ENCODE measurements at regions not wholly inside any gene's neighbourhood (a gene's known extent, or its start where the extent isn't known, plus 50 kb on each side); places are given as distances from the start of the nearest gene placed in this dataset.

DNA sequence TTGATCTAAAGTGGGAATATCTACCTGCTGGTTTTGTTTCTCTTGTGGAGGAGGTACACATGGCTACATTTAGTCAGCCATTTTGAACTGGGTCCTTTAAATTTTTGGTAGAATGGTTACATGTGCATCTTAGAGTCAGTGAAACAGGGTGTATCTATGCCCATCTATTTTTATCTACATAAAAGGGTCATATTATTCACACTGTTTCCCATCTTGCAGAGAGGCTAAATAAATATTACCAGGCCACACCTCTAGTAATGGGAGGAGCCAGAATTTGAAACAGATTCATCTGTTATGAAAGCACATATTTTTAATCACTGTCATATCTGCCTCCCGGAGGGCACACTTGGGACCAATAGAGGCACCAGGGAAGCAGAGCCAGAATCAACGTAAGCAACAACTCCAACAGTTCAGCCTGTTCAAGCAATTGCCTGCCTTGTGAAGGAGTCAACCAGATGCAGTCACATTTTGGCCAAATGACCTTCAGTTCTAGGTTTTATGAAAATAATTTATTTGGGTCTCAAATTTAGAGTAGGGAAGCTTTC is 376.8 kb downstream of the TSN start:
- BruUV-seq (replicated peaks), result no TSS peak
- ChIA-PET POLR2A (no interaction called here), CTCF (ENCODE audit: low intra/inter-chr PET ratio) (interaction anchor here (0.5 kb wide), 1 partner anchor 154 kb away, joined by 3 read pairs; no protein-coding TSS in a partner anchor)
- ATAC-seq (no peak), FAIRE-seq (no peak), DNase-seq (ENCODE audit: extremely low read depth in 1 of 4, low spot score in 3 of 4) (no peak)
- Histone ChIP-seq H4K20me1 (replicated peaks; ENCODE audit: control insufficient read depth, insufficient read depth, low read length) (no peaks in the 10 kb centered on the region), H3K9ac (ENCODE audit: insufficient read depth in 1 of 2, low read depth in 2 of 2, low read length in 2 of 2) (no peak overlapping the region), H3K79me2 (ENCODE audit: control insufficient read depth, insufficient read depth, low read length) (no peaks in the 10 kb centered on the region), H3K27me3 (ENCODE audit: control insufficient read depth in 2 of 2, insufficient read depth in 2 of 2, low read length in 2 of 2) (no peaks in the 10 kb centered on the region), H3K36me3 (ENCODE audit: control insufficient read depth, insufficient read depth, low read length) (no peaks in the 10 kb centered on the region), H3K9me1 (ENCODE audit: control insufficient read depth, insufficient read depth, low read length) (no peaks in the 10 kb centered on the region), H3K27ac (ENCODE audit: extremely low read depth, low read depth, low read length) (no peak overlapping the region), H3K9me3 (replicated peaks; ENCODE audit: control insufficient read depth, insufficient read depth, low read depth, low read length) (no peaks in the 10 kb centered on the region), H3K4me2 (ENCODE audit: insufficient read depth, low read length) (no peak overlapping the region), H3K4me3 (no peak overlapping the region), H2AFZ (ENCODE audit: low read depth, low read length) (no peak overlapping the region), H3K4me1 (replicated peaks in 1 of 2; ENCODE audit: control insufficient read depth in 2 of 2, insufficient read depth in 2 of 2, low read length in 2 of 2) (peaks cover 0 to 8% of the 10 kb centered on the region in 2 experiments; a peak in 2 of 5 replicates)
- TF ChIP-seq ZNF778 (CRISPR knock-in tag; IDR thresholded peaks at IDR 0.05), result no peak
- no peak for TF ChIP-seq CHD4 (IDR thresholded peaks at IDR 0.05; ENCODE audit: insufficient read depth, insufficient replicate concordance, low read depth, low read length, poor library complexity, severe bottlenecking)
- TF ChIP-seq RFX7 (CRISPR knock-in tag; IDR thresholded peaks at IDR 0.05), result no peak
- no peak for TF ChIP-seq ZNF431 (CRISPR knock-in tag; IDR thresholded peaks at IDR 0.05)
- no peak for TF ChIP-seq FOXP1 (CRISPR knock-in tag; IDR thresholded peaks at IDR 0.05)
- TF ChIP-seq, protein P1, sequence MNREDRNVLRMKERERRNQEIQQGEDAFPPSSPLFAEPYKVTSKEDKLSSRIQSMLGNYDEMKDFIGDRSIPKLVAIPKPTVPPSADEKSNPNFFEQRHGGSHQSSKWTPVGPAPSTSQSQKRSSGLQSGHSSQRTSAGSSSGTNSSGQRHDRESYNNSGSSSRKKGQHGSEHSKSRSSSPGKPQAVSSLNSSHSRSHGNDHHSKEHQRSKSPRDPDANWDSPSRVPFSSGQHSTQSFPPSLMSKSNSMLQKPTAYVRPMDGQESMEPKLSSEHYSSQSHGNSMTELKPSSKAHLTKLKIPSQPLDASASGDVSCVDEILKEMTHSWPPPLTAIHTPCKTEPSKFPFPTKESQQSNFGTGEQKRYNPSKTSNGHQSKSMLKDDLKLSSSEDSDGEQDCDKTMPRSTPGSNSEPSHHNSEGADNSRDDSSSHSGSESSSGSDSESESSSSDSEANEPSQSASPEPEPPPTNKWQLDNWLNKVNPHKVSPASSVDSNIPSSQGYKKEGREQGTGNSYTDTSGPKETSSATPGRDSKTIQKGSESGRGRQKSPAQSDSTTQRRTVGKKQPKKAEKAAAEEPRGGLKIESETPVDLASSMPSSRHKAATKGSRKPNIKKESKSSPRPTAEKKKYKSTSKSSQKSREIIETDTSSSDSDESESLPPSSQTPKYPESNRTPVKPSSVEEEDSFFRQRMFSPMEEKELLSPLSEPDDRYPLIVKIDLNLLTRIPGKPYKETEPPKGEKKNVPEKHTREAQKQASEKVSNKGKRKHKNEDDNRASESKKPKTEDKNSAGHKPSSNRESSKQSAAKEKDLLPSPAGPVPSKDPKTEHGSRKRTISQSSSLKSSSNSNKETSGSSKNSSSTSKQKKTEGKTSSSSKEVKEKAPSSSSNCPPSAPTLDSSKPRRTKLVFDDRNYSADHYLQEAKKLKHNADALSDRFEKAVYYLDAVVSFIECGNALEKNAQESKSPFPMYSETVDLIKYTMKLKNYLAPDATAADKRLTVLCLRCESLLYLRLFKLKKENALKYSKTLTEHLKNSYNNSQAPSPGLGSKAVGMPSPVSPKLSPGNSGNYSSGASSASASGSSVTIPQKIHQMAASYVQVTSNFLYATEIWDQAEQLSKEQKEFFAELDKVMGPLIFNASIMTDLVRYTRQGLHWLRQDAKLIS (CRISPR knock-in tag; IDR thresholded peaks at IDR 0.05), result no peak
- TF ChIP-seq RBFOX2 (IDR thresholded peaks at IDR 0.05; ENCODE audit: low read depth, low read length), result no peak
- TF ChIP-seq MEIS2 (IDR thresholded peaks at IDR 0.05; ENCODE audit: partially characterized antibody), result no peak
- TF ChIP-seq SMAD3 (CRISPR knock-in tag; conservative IDR thresholded peaks at IDR 0.05), result no peak
- TF ChIP-seq HDAC1 (IDR thresholded peaks at IDR 0.05), result no peak
- no peak for TF ChIP-seq ILF3 (IDR thresholded peaks at IDR 0.05; ENCODE audit: borderline replicate concordance)
- no peak for TF ChIP-seq HNRNPUL1 (IDR thresholded peaks at IDR 0.05; ENCODE audit: low read length)
- TF ChIP-seq ZSCAN29 (IDR thresholded peaks at IDR 0.05), result no peak
- TF ChIP-seq ZNF232 (CRISPR knock-in tag; IDR thresholded peaks at IDR 0.05), result no peak
- TF ChIP-seq ZNF282 (CRISPR knock-in tag; IDR thresholded peaks at IDR 0.05), result no peak
- TF ChIP-seq, protein P2, sequence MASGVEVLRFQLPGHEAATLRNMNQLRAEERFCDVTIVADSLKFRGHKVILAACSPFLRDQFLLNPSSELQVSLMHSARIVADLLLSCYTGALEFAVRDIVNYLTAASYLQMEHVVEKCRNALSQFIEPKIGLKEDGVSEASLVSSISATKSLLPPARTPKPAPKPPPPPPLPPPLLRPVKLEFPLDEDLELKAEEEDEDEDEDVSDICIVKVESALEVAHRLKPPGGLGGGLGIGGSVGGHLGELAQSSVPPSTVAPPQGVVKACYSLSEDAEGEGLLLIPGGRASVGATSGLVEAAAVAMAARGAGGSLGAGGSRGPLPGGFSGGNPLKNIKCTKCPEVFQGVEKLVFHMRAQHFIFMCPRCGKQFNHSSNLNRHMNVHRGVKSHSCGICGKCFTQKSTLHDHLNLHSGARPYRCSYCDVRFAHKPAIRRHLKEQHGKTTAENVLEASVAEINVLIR (CRISPR knock-in tag; IDR thresholded peaks at IDR 0.05), result no peak
- in situ Hi-C loops (cut with MboI), result no loop called here
- intact Hi-C loops (cut with micrococcal nuclease), result no loop called here
- 0% methylated on average over 2 of the region's 2 CpGs for WGBS (ENCODE audit: insufficient coverage, low coverage, missing lambda C conversion rate)
